C1 segment of cervical spinal cord (tissue), 14 donors: ENCODE measurements at regions not wholly inside any gene's neighbourhood (a gene's known extent, or its start where the extent isn't known, plus 50 kb on each side); places are given as distances from the start of the nearest gene placed in this dataset.
"Not testable (repeated sequence)": the region's sequence is repeated elsewhere in the genome, so short reads cannot be mapped to it uniquely, and the experiment has no call there.

Experiments
- DNase-seq, 14 donors: peaks; one replicate each; lab custom pipeline; 2025; lab: John Stamatoyannopoulos, UW

DNA sequence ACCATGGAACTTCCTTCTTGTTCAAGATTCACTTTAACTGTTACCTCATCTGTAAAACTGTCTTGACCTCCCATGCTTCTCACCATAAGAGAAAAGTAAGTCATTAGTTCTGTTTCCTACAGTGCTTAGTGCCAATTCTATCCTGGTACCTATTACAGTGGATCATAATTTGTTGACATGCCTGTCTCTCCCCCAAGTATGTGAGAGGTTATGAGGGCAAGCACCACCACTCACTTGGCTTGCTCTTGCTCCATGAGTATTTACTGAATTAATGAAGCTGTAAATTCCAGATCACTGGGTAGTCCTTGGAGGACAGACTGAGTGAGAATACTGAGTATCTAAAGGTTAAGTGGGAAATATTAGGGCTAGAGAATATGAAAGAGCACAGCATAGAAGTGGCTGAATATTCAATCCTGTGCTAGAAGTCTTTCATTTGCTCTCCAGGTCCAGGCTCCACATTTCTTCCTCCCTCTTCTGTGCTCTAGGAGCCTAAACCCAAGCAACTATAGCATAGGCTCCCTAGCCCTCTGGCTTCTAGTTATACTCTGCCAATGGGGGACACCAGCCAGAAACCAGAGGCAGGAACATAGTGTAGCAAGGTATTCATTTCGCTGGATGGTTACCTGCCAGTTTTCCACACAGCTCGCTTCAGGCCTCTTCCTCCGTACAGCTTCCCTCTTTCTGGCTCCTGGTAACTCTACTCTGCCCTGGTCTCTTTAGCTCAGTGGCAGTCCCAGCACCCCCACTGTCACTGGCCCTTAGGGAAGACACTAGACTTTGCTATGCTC, 118.2 kb upstream of the SLC5A12 start:
- no peak for DNase-seq

DNA sequence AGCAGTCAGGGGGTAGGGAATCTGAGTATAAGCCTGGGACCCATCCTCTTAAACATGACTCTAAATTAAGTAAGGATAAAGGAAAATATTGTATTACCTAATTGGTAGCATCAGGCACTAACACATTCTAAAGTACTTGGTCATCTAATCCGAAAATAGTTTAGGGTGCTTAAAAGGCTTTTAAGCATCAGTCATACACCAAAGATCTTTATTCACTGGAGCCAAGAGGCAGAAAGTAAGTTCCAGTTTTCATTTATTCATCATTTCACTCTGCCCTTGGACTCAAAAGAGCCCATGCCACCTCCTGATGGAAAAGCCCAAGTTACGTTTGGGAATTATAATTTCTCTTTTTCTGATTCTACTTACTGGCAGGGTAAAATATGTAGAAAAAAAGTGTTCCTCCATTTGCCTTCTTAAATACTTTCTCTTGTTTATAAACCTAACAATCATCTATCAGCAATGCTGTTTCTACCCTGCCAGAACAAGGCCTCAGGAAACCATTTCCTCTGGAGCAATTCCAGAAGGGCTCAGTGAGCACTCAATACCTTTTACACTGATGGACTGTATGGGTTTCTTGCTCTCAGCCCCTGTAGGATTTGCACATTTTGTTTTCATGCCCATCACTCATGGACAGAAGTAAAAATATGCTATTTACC, 120.1 kb upstream of the SLC5A12 start:
- no peak for DNase-seq

GRCh38 chr11:26842478-26843282, 120.8 kb upstream of the SLC5A12 start:
- DNase-seq = no peak

GRCh38 chr11:26843539-26843938, 121.7 kb upstream of the SLC5A12 start:
- no peak for DNase-seq

DNA sequence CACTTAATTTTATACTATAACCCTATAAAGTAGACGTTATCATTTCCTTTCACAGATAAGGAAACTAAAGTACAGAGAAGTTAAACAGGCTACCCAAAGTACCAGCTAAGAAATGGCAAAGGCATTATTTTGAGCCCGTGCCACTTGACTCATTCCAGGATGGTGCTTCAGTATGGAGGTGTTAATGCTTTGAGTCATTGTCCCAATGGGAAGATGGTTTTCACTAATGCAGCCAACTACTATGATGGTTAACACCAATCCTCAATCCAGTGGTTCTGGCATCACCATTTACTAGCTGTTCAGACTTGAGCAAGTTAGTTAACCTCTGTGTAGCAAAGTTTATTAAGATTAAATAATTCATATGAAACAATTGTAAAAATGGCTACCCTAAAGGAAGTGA, 123.1 kb upstream of the SLC5A12 start:
- DNase-seq = no peak

GRCh38 chr11:26846227-26846626, 124.4 kb upstream of the SLC5A12 start:
- no peak for DNase-seq

DNA sequence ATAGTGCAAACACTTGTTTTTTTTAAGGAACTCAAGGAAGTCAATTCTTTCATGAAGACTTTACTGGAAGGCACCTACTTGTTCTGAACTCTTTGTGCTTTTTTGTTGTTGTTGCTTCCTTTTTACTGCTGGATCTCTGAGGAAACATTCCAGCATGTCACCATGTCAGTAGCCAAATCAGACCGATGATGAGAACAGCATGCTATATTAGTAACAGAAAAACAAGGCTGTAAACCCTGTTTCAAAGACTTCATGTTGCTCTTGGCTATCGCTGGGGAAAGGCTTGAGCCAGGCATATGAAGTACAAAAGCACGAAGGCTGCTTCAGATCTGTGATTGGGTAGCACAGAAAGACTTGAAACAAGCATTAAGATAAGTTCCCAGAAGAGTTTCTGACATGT, 125.6 kb upstream of the SLC5A12 start:
- peak in 1 of 14 donors; percentile 66 for DNase-seq

GRCh38 chr11:26847977-26848376, 126.1 kb upstream of the SLC5A12 start:
- DNase-seq = no peak

DNA sequence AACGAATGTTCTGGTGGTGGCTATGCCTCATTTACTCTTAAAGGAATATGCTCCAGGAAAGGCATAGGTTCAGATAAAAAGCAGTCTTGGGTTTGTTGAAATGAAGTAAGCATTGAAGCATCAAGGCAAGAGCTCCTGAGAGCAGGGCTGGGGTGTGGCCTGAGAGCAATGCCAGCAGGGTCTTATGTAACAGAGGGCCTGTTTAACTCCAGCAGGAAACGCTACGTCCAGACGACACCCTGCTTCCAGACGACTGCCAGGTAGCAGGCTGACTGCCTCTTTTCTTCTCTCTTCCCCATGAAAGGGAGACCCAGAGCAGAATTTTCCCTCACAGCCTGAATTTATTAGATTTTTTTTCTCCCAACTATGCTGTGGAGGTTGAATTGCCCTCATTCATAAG, 127.2 kb upstream of the SLC5A12 start:
- DNase-seq = peak in 1 of 14 donors; percentile 81

DNA sequence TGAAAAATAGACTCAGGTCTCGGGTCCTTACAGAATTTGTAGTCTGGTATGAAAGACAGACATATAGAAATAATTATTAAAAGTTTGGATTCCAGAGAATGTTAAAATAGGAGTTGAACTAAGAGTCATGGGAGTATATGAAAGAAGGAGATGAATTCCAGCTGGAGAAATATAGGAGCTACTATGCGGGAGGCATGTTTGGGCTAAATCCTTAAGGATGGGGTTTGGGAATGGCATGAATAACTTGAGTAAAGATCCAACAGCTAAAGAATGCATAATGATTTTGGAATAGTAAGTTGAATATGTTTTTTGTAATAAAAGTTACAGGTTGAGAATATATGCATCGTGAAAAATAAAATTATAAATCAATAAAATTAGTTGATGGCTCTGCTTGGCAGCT, 129.4 kb upstream of the SLC5A12 start:
- peak in 1 of 14 donors; percentile 55 for DNase-seq

DNA sequence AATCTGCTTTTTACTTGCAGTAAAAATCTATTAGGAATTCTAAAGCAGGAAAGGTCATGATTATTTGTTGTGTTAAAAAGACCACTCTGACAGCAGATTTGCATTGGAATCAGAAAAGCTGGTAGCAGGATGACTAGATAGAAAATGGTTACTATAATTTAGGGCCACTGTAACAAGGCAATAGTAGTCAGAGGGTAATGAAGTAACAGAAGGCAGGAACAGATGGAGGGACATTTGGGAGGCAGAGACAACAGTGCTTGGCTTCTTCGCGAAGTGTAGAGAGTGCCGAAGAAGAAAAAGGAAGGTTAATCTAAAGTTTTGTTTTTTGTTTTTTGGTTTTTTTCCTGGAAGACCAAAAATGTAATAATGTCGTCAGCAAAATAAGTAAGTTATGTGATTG, 129.8 kb upstream of the SLC5A12 start:
- DNase-seq = peak in 1 of 14 donors; percentile 92

DNA sequence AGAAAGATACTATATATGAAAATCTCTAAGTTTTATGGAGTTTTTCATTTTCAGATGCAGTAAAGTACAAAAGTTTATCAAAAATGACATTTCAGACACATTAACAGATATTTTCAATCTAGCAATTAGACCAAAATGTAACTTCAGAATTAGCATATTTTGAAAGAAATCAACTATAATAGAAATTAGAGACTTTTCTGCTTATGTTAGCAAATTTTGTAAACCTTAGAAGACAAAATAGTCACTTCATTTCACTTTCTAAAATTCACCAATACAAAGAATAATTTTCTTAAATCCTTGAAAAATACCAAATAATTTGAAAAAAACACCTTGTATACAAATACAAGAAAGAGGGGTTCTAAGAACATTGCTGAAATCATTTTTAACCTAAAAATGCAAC, 135.8 kb upstream of the FIBIN start:
- DNase-seq = no peak

- no peak for DNase-seq
Measured at GRCh38 chr11:26859416-26859815, 134.5 kb upstream of the FIBIN start.

GRCh38 chr11:26860091-26860780, 133.7 kb upstream of the FIBIN start:
- peak in 1 of 14 donors; percentile 24 for DNase-seq

DNA sequence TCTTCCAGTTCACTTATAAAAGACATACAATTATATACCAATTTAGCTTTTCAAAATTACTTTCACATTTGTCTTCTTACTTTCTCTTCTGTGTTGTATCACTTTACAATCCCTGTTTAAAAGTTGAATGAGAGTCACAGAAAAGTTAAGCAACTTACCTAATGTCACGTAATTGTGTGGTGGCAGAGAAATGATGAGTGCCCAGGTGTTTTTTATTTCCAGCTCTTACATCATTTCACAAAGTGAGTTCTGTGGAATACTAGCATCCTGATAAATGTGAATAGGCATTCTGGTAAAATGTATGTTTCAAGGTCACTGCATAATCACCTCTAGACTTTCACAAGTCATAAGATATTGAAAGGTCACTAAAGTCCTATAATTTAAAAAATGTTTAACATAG, 133.0 kb upstream of the FIBIN start:
- no peak for DNase-seq

DNA sequence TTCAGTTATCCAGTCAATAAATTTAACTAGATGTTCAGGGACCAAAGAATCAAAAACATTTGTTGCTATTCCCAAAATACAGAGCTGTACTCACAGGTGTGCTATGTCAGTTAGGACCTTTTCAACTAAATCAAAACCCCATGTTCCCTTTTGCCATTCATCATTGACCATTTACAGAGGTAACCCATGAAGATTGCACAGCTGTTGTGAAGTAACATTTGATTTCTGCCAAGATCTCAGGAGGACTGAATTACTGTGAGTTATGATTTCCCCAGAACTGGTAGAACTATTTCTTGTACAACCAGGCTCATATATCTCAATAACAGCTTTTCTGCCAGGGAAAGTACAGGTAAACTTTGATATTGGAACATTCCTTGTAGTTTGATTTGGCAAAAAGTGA, 131.1 kb upstream of the FIBIN start:
- DNase-seq = no peak

DNA sequence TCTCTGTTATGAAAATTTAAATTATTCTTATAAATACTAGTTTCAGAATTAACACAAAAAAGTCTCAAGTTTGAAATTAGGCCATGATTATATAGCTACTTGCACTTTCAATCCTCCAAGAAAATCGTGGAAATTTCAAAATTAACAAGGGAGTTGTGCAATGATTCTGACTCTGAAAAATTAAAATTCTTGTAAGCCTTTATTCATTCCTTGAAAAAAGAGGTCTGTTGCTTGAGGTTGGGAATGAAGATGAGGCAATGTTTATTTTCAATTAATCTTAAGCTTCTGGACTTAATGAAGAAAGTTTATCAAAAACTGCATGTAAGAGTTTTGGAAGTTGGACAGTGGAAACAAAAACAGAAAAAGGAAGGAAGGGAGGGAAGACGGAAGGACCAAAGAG, 128.2 kb upstream of the FIBIN start:
- no peak for DNase-seq

GRCh38 chr11:26867286-26867685, 126.6 kb upstream of the FIBIN start:
- DNase-seq = no peak

GRCh38 chr11:26878959-26879581, 114.8 kb upstream of the FIBIN start:
- DNase-seq = no peak

GRCh38 chr11:26882363-26882880, 111.5 kb upstream of the FIBIN start:
- not testable (repeated sequence) for DNase-seq

DNA sequence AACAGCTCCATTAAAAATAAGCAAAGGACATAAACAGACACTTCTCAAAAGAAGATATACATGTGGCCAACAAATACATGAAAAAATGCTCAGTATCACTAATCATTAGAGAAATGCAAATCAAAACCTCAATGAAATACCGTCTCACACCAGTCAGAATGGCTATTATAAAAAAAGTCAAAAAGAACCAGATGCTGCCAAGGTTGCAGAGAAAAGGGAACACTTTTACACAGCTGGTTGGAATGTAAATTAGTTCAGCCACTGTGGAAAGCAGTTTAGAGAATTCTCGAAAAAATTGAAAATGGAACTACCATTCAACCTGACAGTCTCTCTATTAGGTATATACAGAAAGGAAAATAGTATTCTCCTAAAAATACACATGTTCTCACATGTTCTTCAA, 102.4 kb upstream of the FIBIN start:
- no peak for DNase-seq
